ENCODE measurements at regions not wholly inside any gene's neighbourhood (a gene's known extent, or its start where the extent isn't known, plus 50 kb on each side); places are given as distances from the start of the nearest gene placed in this dataset.

- H3K4me3 ChIP-seq = no peak overlapping the region
- no peaks in the 10 kb centered on the region for H3K4me1 ChIP-seq
- no peaks in the 10 kb centered on the region for H3K9me3 ChIP-seq
- no peaks in the 10 kb centered on the region for H3K36me3 ChIP-seq
- TF ChIP-seq, protein P1, sequence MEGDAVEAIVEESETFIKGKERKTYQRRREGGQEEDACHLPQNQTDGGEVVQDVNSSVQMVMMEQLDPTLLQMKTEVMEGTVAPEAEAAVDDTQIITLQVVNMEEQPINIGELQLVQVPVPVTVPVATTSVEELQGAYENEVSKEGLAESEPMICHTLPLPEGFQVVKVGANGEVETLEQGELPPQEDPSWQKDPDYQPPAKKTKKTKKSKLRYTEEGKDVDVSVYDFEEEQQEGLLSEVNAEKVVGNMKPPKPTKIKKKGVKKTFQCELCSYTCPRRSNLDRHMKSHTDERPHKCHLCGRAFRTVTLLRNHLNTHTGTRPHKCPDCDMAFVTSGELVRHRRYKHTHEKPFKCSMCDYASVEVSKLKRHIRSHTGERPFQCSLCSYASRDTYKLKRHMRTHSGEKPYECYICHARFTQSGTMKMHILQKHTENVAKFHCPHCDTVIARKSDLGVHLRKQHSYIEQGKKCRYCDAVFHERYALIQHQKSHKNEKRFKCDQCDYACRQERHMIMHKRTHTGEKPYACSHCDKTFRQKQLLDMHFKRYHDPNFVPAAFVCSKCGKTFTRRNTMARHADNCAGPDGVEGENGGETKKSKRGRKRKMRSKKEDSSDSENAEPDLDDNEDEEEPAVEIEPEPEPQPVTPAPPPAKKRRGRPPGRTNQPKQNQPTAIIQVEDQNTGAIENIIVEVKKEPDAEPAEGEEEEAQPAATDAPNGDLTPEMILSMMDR (IDR thresholded peaks at IDR 0.05) = no peak
- DNase-seq (ENCODE audit: low spot score) = no peak
- H3K27ac ChIP-seq = no peak overlapping the region
- no peaks in the 10 kb centered on the region for H3K27me3 ChIP-seq
Measured at GRCh38 chr6:14783594-14783993, 462.3 kb upstream of the JARID2 start.

- Histone ChIP-seq H3K27ac (no peak overlapping the region), H3K36me3 (no peaks in the 10 kb centered on the region), H3K4me3 (no peak overlapping the region), H3K27me3 (no peaks in the 10 kb centered on the region), H3K4me1 (no peaks in the 10 kb centered on the region), H3K9me3 (no peaks in the 10 kb centered on the region)
- DNase-seq (ENCODE audit: low spot score) = no peak
- TF ChIP-seq, protein P1 (IDR thresholded peaks at IDR 0.05) = no peak
Measured at GRCh38 chr6:14784596-14785492, 461.0 kb upstream of the JARID2 start.

- TF ChIP-seq, protein P1 (IDR thresholded peaks at IDR 0.05) = no peak
- H3K9me3 ChIP-seq = no peaks in the 10 kb centered on the region
Measured at GRCh38 chr6:14785493-14785790, 460.4 kb upstream of the JARID2 start.

DNA sequence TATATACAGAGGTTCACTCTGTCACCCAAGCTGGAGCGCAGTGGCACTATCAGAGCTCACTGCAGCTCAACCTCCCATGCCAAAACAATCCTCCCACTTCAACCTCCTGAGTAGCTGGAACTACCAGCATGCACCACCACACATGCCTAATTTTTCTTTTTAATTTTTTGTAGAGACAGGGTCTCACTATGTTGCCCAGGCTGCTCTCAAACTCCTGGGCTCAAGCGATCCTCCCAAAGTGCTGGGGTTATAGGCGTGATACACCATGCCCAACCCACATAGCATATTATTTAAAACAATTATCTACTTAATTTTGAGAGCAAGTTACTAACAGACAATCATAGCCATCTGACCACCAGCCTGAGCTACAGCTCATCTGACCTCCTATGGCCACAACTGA lies 459.9 kb upstream of the JARID2 start:
- TF ChIP-seq, protein P1 (IDR thresholded peaks at IDR 0.05) = no peak

More at GRCh38 chr6:14785493-14785790, 460.4 kb upstream of the JARID2 start:
- Histone ChIP-seq H3K27ac (no peak overlapping the region), H3K4me1 (no peaks in the 10 kb centered on the region), H3K36me3 (no peaks in the 10 kb centered on the region), H3K27me3 (no peaks in the 10 kb centered on the region), H3K4me3 (no peak overlapping the region)
- DNase-seq (ENCODE audit: low spot score) = no peak

DNA sequence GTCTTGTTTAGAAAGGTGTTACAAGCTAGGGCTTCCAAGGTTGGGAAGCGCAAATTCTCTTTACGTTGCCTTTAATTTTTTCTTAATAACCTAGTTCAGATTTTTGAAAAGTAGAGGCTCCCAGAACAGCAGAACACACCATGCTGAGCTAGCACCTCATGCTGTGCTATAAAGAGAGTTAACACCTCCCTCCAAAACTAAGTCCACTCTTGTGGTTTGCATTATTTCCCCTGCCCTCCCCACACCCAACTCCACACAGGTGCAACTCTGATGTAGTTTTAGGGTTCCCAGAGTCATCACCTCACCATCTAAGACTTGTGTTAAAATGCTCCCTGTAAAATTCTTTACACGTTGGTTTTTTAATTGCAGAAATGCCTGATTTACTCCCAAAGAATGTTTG lies 459.4 kb upstream of the JARID2 start:
- Histone ChIP-seq H3K27me3 (no peaks in the 10 kb centered on the region), H3K27ac (no peak overlapping the region), H3K9me3 (no peaks in the 10 kb centered on the region), H3K4me1 (no peaks in the 10 kb centered on the region), H3K36me3 (no peaks in the 10 kb centered on the region), H3K4me3 (no peak overlapping the region)
- no peak for DNase-seq (ENCODE audit: low spot score)
- TF ChIP-seq, protein P1 (IDR thresholded peaks at IDR 0.05) = no peak

More for the DNA sequence above, 459.9 kb upstream of the JARID2 start:
- no peak for DNase-seq (ENCODE audit: low spot score)
- Histone ChIP-seq H3K4me3 (no peak overlapping the region), H3K27me3 (no peaks in the 10 kb centered on the region), H3K4me1 (no peaks in the 10 kb centered on the region), H3K36me3 (no peaks in the 10 kb centered on the region), H3K27ac (no peak overlapping the region), H3K9me3 (no peaks in the 10 kb centered on the region)

DNA sequence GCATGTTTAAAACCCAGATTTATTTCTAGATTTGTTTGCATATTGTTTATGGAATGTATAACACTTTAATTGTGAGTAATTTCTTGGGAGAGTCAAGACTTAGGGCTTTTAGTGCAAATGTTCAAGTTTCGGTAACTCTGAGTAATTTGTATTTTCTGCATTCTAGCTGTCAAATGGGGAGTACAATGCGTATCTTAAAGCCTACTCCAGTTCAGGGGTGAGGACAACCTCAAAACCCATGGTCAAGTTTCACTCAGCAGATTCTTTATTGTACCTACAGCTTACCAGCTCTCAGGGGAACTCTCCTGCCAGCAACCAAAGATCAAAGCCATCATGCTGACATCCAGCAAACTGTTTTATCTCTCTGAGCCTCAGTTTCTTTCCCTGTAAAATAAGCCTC lies 458.6 kb upstream of the JARID2 start:
- H3K27me3 ChIP-seq = no peaks in the 10 kb centered on the region
- no peak overlapping the region for H3K27ac ChIP-seq
- no peaks in the 10 kb centered on the region for H3K4me1 ChIP-seq
- TF ChIP-seq, protein P1 (IDR thresholded peaks at IDR 0.05) = no peak
- H3K9me3 ChIP-seq = no peaks in the 10 kb centered on the region
- no peaks in the 10 kb centered on the region for H3K36me3 ChIP-seq
- DNase-seq (ENCODE audit: low spot score) = no peak
- H3K4me3 ChIP-seq = no peak overlapping the region

Data from right atrium auricular region (tissue), 2 donors.